ENCODE measurements at regions not wholly inside any gene's neighbourhood (a gene's known extent, or its start where the extent isn't known, plus 50 kb on each side); places are given as distances from the start of the nearest gene placed in this dataset.

- no peak for DNase-seq (ENCODE audit: low read depth, low spot score)
- CTCF ChIA-PET: interaction anchor here (0.8 kb wide), 1 partner anchor 145 kb away, joined by 3 read pairs; no protein-coding TSS in a partner anchor
Measured at GRCh38 chr14:42742084-42742483, 1135.4 kb downstream of the LRFN5 start.

More at GRCh38 chr14:42742084-42742483, 1135.4 kb downstream of the LRFN5 start:
- H3K9me3 ChIP-seq (replicated peaks; ENCODE audit: control insufficient read depth, insufficient read depth, low read length): no peaks in the 10 kb centered on the region
- POLR2A ChIA-PET: no interaction called here
- H3K27me3 ChIP-seq (ENCODE audit: control insufficient read depth in 2 of 2, insufficient read depth in 2 of 2, low read length in 2 of 2): no peaks in the 10 kb centered on the region
- no peak overlapping the region for H3K27ac ChIP-seq (ENCODE audit: insufficient read depth, low read depth, low read length)
- no peaks in the 10 kb centered on the region for H3K36me3 ChIP-seq (ENCODE audit: control insufficient read depth in 2 of 2, extremely low read depth in 1 of 2, insufficient read depth in 2 of 2, low read length in 2 of 2)
- no peaks in the 10 kb centered on the region for H3K9me1 ChIP-seq (replicated peaks; ENCODE audit: control insufficient read depth, extremely low read depth, insufficient read depth, low read length)
- H3K4me1 ChIP-seq (ENCODE audit: control insufficient read depth, extremely low read depth, insufficient read depth, low read length): no peaks in the 10 kb centered on the region
- no TSS peak for BruUV-seq (replicated peaks)
- no peak overlapping the region for H2AFZ ChIP-seq (ENCODE audit: low read depth, low read length)
- no peaks in the 10 kb centered on the region for H3K79me2 ChIP-seq (ENCODE audit: control insufficient read depth, insufficient read depth, low read length)
- FAIRE-seq: no peak
- no peak overlapping the region for H3K9ac ChIP-seq (replicated peaks; ENCODE audit: extremely low read depth, insufficient read depth, low read length)
- TF ChIP-seq CTCF (IDR thresholded peaks at IDR 0.05; ENCODE audit: extremely low read depth in 1 of 2, insufficient read depth in 1 of 2, low read depth in 1 of 2, low read length in 2 of 2): no peak
- TF ChIP-seq GATA2 (IDR thresholded peaks at IDR 0.05; ENCODE audit: insufficient read depth, insufficient read length, low read depth, low read length): no peak
- no peak for TF ChIP-seq POLR2AphosphoS5 (IDR thresholded peaks at IDR 0.05; ENCODE audit: insufficient read depth, low read depth, low read length)
- no peak for TF ChIP-seq MYC (IDR thresholded peaks at IDR 0.05; ENCODE audit: low read depth, low read length)
- TF ChIP-seq EZH2 (IDR thresholded peaks at IDR 0.05; ENCODE audit: borderline replicate concordance, low read depth, low read length, severe bottlenecking): no peak
- no peak for TF ChIP-seq POLR2A (IDR thresholded peaks at IDR 0.05; ENCODE audit: low read depth, low read length)
- TF ChIP-seq FOS (IDR thresholded peaks at IDR 0.05; ENCODE audit: borderline replicate concordance, insufficient read depth, low read length): no peak
- TF ChIP-seq MAX (IDR thresholded peaks at IDR 0.05; ENCODE audit: insufficient read depth, insufficient read length): no peak
- TF ChIP-seq JUN (IDR thresholded peaks at IDR 0.05; ENCODE audit: borderline replicate concordance, insufficient read depth, insufficient read length, low read depth): no peak
- intact Hi-C loops (cut with micrococcal nuclease) (no loop called here), dilution Hi-C loops (cut with MboI; ENCODE audit: extremely low pct_ligation_motif_present, low sequenced_read_pairs) (no loop called here)
- H4K20me1 ChIP-seq (replicated peaks; ENCODE audit: control insufficient read depth, extremely low read depth, insufficient read depth, low read length): no peaks in the 10 kb centered on the region
- H3K4me2 ChIP-seq (ENCODE audit: insufficient read depth, low read length): no peak overlapping the region
- H3K4me3 ChIP-seq (replicated peaks in 1 of 3; ENCODE audit: insufficient read depth in 1 of 3, low read depth in 1 of 3, low read length in 3 of 3): no peak overlapping the region

All from endothelial cell of umbilical vein (primary cell).